SU-DHL-6 (cell line): ENCODE measurements at regions not wholly inside any gene's neighbourhood (a gene's known extent, or its start where the extent isn't known, plus 50 kb on each side); places are given as distances from the start of the nearest gene placed in this dataset.
"Not testable (repeated sequence)": the region's sequence is repeated elsewhere in the genome, so short reads cannot be mapped to it uniquely, and the experiment has no call there.

Source experiments
- EZH2phosphoT487 ChIP-seq: fragments of 200-600 bp; sonication (generic), shearing (Covaris generic); conservative IDR thresholded peaks from 2 replicates; pipeline ENCODE4 v1.6.1; 2018; ENCODE audit warnings: mild to moderate bottlenecking, antibody characterized with exemption, low read length, moderate library complexity, mixed read lengths
- TF ChIP-seq, protein P1 (sequence below): fragments of 200-600 bp; sonication (generic); IDR thresholded peaks from one replicate; pipeline ENCODE4 v1.5.1; 2017; ENCODE audit warnings: antibody characterized with exemption, mild to moderate bottlenecking, low read length, moderate library complexity; ENCODE audit not compliant: insufficient read depth, poor library complexity, severe bottlenecking

DNA sequence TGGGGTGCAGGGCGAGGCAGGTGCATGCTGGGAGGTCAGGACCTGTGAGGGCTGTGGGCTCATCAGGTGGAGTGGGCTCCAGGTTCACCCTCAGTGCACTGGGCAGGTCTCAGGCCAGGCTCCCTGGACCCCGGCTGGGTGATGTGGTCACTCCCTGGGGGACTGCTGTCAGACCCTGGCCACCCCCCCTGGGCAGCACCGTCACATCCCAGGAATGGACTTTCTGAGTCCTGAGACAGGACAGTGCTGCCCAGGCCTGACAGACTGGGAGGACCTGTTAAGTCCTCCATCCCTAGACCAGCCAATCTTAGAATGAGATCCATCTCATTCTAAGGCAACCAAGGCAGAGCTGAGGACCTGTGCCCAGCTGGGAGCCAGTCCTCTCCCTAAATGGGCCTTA lies 227.2 kb downstream of the CWH43 start:
- not testable (repeated sequence) for TF ChIP-seq EZH2phosphoT487
- TF ChIP-seq, protein P1, sequence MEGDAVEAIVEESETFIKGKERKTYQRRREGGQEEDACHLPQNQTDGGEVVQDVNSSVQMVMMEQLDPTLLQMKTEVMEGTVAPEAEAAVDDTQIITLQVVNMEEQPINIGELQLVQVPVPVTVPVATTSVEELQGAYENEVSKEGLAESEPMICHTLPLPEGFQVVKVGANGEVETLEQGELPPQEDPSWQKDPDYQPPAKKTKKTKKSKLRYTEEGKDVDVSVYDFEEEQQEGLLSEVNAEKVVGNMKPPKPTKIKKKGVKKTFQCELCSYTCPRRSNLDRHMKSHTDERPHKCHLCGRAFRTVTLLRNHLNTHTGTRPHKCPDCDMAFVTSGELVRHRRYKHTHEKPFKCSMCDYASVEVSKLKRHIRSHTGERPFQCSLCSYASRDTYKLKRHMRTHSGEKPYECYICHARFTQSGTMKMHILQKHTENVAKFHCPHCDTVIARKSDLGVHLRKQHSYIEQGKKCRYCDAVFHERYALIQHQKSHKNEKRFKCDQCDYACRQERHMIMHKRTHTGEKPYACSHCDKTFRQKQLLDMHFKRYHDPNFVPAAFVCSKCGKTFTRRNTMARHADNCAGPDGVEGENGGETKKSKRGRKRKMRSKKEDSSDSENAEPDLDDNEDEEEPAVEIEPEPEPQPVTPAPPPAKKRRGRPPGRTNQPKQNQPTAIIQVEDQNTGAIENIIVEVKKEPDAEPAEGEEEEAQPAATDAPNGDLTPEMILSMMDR = not testable (repeated sequence)
